ENCODE measurements at regions not wholly inside any gene's neighbourhood (a gene's known extent, or its start where the extent isn't known, plus 50 kb on each side); places are given as distances from the start of the nearest gene placed in this dataset.

DNA sequence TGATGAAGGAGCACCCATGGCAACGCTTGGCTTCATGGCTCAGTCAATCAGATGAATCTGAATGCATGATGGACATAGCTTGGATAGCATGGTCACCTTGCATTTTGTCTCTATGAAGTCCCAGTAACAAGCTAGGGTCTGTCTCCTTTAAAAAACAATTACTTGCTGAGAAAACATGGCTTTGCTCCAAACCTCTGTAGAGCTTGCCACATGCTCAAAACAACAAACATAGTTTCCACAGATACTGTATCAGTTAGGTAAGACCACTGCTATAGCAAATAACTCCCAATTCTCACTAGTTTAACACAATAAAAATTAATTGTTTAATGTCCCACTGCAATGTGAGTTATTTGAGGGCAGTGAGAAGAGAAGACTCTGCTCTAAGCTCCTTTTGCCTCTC is 401.0 kb downstream of the IRS1 start:
- no peak for TF ChIP-seq YY1 (IDR thresholded peaks at IDR 0.05; ENCODE audit: insufficient read depth, insufficient read length)
- no peak for TF ChIP-seq ZNF274 (IDR thresholded peaks at IDR 0.05; ENCODE audit: low read depth, low read length)
- no peak for TF ChIP-seq SUZ12 (IDR thresholded peaks at IDR 0.05; ENCODE audit: extremely low read depth, insufficient read depth, insufficient read length)
